BLaER1 (cell line): ENCODE measurements at regions not wholly inside any gene's neighbourhood (a gene's known extent, or its start where the extent isn't known, plus 50 kb on each side); places are given as distances from the start of the nearest gene placed in this dataset.

Experiments used
- H3K27ac ChIP-seq: shearing (Covaris generic); formaldehyde crosslinking; 2 replicates; pipeline ENCODE4 v1.8.1; 2022
- H3K27me3 ChIP-seq: shearing (Covaris generic); formaldehyde crosslinking; 2 replicates; pipeline ENCODE4 v1.8.1; 2022
- H3K36me3 ChIP-seq: shearing (Covaris generic); formaldehyde crosslinking; 2 replicates; pipeline ENCODE4 v1.8.1; 2022
- H3K4me1 ChIP-seq: shearing (Covaris generic); formaldehyde crosslinking; 2 replicates; pipeline ENCODE4 v1.8.1; 2022
- H3K4me2 ChIP-seq: shearing (Covaris generic); formaldehyde crosslinking; 2 replicates; pipeline ENCODE4 v1.8.1; 2022
- H3K4me3 ChIP-seq: shearing (Covaris generic); formaldehyde crosslinking; 2 replicates; pipeline ENCODE4 v1.8.1; 2022
- H3K9ac ChIP-seq: shearing (Covaris generic); formaldehyde crosslinking; 2 replicates; pipeline ENCODE4 v1.8.1; 2022
- H3K9me3 ChIP-seq: shearing (Covaris generic); formaldehyde crosslinking; 2 replicates; pipeline ENCODE4 v1.8.1; 2022
- H4K20me1 ChIP-seq: shearing (Covaris generic); formaldehyde crosslinking; 2 replicates; pipeline ENCODE4 v1.8.1; 2022
- Cebpa-rat ChIP-seq: shearing (Covaris generic); IDR thresholded peaks from 2 replicates; pipeline ENCODE4 v1.8.1; 2022

DNA sequence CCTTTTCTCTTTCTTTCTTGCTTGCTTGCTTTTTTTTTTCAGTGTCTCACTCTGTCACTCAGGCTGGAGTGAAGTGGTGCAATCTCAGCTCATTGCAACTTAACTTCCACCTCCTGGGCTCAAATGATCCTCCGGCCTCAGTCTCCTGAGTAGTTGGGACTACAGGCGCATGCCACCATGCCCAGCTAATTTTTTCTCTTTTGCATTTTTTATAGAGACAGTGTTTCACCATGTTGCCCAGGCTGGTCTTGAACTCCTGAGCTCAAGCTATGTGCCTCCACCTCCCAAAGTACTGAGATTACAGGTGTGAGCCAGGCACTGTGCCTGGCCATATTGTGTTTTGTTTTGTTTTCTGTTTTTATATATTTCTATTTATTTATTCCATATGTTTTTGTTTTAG, 461.0 kb downstream of the ADAMTS20 start:
- Histone ChIP-seq H3K9me3 (peaks cover 1% of the 10 kb centered on the region), H3K27ac (no peak overlapping the region), H3K4me2 (no peak overlapping the region), H3K4me1 (no peaks in the 10 kb centered on the region), H3K9ac (no peak overlapping the region), H3K36me3 (no peaks in the 10 kb centered on the region), H4K20me1 (no peaks in the 10 kb centered on the region), H3K4me3 (no peak overlapping the region), H3K27me3 (no peaks in the 10 kb centered on the region)
- TF ChIP-seq Cebpa-rat, result no peak

DNA sequence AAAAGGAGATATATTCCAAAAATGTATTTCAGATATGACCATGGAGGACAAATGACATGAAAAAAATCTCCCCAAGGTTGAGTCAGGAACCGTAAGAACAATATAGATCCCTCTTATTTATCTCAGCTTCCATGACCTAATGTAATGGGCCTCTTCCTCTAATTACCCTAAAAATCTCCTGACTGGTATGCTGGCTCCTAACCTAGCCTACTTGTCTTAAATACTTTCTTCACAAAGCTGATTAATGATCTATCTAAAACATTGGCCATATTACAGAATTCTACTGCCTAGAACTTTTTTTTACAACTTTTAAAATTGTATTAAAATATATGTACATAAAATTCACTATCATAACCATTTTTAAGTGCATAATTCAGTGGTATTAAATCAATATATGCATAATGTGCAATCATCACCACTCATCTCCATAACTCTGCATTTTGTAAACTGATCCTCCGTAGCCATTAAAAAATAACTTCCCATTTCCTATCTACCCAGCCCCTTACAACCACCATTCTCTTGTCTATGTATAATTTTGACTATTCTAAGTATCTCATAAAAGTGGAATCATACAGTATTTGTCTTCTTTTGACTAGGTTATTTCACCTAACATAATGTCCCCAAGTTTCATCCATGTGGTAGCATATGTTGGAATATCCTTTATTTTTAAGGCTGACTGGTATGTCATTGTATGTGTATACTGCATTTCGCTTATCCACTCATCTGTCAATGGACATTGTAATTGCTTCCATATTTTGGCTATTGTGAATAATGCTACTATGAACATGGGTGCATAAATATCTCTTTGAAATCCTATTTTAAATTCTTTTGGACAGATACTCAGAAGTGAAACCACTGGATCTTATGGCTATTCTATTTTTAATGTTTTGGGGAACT, 464.6 kb downstream of the ADAMTS20 start:
- Histone ChIP-seq H4K20me1 (no peaks in the 10 kb centered on the region), H3K27ac (no peak overlapping the region), H3K36me3 (no peaks in the 10 kb centered on the region), H3K9me3 (peaks cover 26% of the 10 kb centered on the region), H3K9ac (no peak overlapping the region), H3K4me3 (no peak overlapping the region), H3K27me3 (no peaks in the 10 kb centered on the region), H3K4me2 (no peak overlapping the region), H3K4me1 (no peaks in the 10 kb centered on the region)
- TF ChIP-seq Cebpa-rat, result no peak

DNA sequence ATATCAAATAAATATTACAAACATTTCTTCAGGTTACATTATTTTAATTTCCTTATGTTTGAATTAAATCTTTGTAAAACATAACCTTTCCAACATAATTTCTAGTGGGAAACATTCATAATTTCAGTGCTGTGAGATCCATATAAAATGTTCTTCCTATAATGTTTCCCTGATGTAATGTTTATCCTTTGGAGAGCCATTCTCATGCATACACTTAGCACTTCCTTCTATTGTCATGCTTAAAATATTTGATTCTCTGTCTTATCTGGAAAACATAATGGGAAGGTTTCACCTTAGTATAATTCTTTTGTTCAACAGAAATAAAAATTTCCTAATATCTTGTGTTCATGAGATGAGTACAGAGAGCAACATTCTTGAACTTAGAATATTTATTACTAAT, 472.5 kb downstream of the ADAMTS20 start:
- Histone ChIP-seq H3K4me2 (no peak overlapping the region), H3K4me3 (no peak overlapping the region), H3K9ac (no peak overlapping the region), H3K36me3 (no peaks in the 10 kb centered on the region), H3K27ac (no peak overlapping the region), H4K20me1 (no peaks in the 10 kb centered on the region), H3K4me1 (no peaks in the 10 kb centered on the region), H3K27me3 (no peaks in the 10 kb centered on the region), H3K9me3 (peaks cover 10% of the 10 kb centered on the region)
- TF ChIP-seq Cebpa-rat, result no peak

DNA sequence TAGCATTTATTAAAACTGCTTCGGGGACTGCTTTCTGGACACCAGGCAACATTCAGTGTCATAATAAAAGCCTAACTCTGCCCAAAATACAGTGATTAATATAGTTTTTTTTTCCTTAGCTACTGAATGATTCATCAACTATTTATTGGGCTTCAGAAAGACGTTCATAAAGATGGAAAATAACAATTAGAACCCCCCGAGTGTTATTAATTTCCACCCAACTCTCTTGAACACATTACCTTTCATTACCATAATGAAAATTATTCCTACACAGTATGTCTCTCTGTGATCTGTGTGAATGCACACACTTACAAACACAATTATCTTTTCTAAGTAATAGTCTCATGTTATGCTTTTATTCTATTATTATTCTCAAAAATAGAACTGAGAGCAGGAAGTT, 473.0 kb downstream of the ADAMTS20 start:
- no peak overlapping the region for H3K9ac ChIP-seq
- H3K36me3 ChIP-seq, result no peaks in the 10 kb centered on the region
- H4K20me1 ChIP-seq, result no peaks in the 10 kb centered on the region
- H3K27ac ChIP-seq, result no peak overlapping the region
- no peaks in the 10 kb centered on the region for H3K27me3 ChIP-seq
- no peaks in the 10 kb centered on the region for H3K4me1 ChIP-seq
- H3K4me2 ChIP-seq, result no peak overlapping the region
- H3K4me3 ChIP-seq, result no peak overlapping the region
- peaks cover 5% of the 10 kb centered on the region for H3K9me3 ChIP-seq
- TF ChIP-seq Cebpa-rat, result no peak

DNA sequence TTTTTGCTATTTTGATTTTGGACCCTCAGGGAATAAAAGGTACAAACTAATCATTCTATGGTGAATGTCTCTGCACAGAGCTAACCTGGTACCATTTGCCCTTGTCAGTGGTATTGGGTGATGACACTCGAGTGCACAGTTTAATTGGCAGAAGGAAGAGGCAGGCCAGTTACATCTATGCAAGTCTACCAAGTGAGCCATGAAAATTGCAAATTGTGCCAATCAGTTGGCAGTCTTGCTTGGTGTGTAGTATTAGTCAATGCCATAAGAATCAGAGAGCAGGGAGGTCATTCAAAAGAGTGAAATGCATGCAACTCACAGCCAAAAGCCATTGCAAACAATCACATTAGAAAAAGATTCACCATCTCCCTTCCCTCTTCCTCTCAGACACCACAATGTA, 479.6 kb downstream of the ADAMTS20 start:
- Histone ChIP-seq H3K4me3 (no peak overlapping the region), H3K9me3 (no peaks in the 10 kb centered on the region), H3K27me3 (no peaks in the 10 kb centered on the region), H3K9ac (no peak overlapping the region), H3K36me3 (no peaks in the 10 kb centered on the region), H3K4me1 (no peaks in the 10 kb centered on the region), H3K27ac (no peak overlapping the region), H3K4me2 (no peak overlapping the region), H4K20me1 (no peaks in the 10 kb centered on the region)
- no peak for TF ChIP-seq Cebpa-rat

DNA sequence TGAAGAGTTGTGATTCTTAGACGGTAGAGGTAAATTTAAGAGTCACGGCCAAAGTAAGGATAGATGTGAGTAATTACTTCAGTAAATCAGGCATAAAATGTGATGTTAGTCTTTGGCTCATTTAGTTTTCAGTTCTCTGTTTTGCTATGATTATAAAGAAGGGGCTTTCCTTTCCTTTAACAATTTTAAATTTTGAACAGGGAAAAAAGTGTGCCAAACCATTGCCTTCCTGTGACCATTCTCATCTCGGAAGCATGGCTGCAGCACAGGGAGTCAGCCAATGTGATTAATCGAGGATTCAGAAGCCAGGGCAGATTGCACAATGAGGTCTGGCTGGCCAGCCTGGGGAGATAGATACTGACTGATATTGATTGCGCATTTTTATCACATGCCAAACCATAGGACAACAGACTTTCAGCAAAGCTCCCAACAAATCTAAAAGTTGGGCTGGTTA, 480.2 kb upstream of the PRICKLE1 start:
- Histone ChIP-seq H3K9ac (no peak overlapping the region), H3K4me2 (no peak overlapping the region), H3K4me3 (no peak overlapping the region), H3K27me3 (no peaks in the 10 kb centered on the region), H3K27ac (no peak overlapping the region), H4K20me1 (no peaks in the 10 kb centered on the region), H3K9me3 (no peaks in the 10 kb centered on the region), H3K36me3 (no peaks in the 10 kb centered on the region), H3K4me1 (no peaks in the 10 kb centered on the region)
- no peak for TF ChIP-seq Cebpa-rat

DNA sequence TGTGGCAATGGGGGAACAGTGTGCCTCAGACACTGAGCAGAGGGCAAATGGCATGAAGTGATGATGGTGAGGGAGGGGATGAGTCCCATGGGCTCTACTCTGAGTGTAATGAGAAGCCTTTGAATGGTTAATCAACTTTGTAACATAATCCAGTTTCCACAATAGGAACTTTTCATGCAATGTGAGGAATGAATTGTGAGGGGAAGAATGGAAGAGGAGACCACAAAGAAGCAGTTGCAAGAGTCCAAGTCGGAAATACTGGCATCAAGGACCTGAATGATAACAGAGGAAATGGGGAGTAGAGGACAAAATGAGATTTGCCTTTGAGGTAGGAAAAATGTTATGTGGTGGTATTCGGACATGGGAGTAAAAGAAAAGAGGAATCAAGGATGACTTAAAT, 476.9 kb upstream of the PRICKLE1 start:
- no peaks in the 10 kb centered on the region for H4K20me1 ChIP-seq
- no peaks in the 10 kb centered on the region for H3K27me3 ChIP-seq
- no peak overlapping the region for H3K4me3 ChIP-seq
- no peaks in the 10 kb centered on the region for H3K4me1 ChIP-seq
- H3K9ac ChIP-seq, result no peak overlapping the region
- no peaks in the 10 kb centered on the region for H3K36me3 ChIP-seq
- H3K9me3 ChIP-seq, result no peaks in the 10 kb centered on the region
- H3K4me2 ChIP-seq, result no peak overlapping the region
- no peak for TF ChIP-seq Cebpa-rat
- no peak overlapping the region for H3K27ac ChIP-seq

DNA sequence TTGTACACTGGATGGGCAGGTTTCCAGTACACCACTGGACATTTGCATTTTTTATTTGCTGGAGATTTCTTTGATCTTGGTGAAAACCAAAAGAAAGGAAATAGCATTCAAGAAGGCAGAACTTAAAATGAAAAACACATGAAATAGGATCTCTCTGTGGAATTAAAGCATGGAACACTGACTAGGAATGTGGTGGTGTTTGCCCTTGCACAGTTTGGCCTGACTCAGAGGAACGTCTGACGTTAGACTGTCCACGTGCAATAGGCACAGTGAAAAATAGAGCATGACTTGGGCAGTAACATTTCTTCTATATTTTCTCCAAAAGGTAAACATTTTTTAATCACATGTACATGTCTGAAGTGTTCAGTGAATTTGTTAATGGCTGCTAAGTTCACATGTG, 474.1 kb upstream of the PRICKLE1 start:
- no peak overlapping the region for H3K4me2 ChIP-seq
- H3K9me3 ChIP-seq, result no peaks in the 10 kb centered on the region
- H3K27ac ChIP-seq, result no peak overlapping the region
- no peaks in the 10 kb centered on the region for H3K4me1 ChIP-seq
- no peak overlapping the region for H3K9ac ChIP-seq
- no peaks in the 10 kb centered on the region for H3K27me3 ChIP-seq
- no peaks in the 10 kb centered on the region for H4K20me1 ChIP-seq
- H3K4me3 ChIP-seq, result no peak overlapping the region
- no peak for TF ChIP-seq Cebpa-rat
- no peaks in the 10 kb centered on the region for H3K36me3 ChIP-seq

DNA sequence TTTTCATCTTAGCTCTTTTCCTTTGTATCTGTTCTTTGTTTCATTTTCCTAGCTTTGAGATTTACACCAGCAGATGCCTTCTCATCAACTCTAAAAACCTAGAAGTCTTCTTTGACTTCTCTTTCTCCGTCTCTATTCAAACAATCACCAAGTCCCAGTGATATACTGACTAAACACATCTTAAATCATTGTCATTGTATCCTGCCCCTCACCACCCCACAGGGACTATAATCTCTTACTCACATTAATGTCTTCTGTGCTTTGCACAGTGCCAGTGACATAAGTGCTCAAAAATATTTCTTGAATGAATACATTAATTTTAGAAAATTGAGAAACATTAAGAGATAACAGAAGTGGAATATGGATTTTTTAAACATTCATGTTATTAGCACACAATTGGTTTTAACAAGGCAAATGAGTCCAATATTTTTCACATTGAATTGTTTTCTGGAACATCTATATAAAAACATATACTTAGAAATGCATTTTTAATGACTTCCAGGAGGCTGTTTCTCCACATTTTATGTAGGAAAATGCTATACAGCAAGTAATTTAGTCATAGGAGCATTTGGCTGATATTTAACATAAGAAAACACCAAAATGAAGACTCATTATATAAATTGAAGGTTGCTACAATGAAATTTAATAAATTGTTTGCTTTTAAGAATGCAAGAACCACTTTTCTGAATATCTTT, 472.8 kb upstream of the PRICKLE1 start:
- no peak overlapping the region for H3K9ac ChIP-seq
- H3K27me3 ChIP-seq, result no peaks in the 10 kb centered on the region
- H3K4me2 ChIP-seq, result no peak overlapping the region
- no peaks in the 10 kb centered on the region for H3K4me1 ChIP-seq
- no peaks in the 10 kb centered on the region for H3K36me3 ChIP-seq
- H3K4me3 ChIP-seq, result no peak overlapping the region
- H4K20me1 ChIP-seq, result no peaks in the 10 kb centered on the region
- no peak overlapping the region for H3K27ac ChIP-seq
- no peak for TF ChIP-seq Cebpa-rat
- H3K9me3 ChIP-seq, result no peaks in the 10 kb centered on the region

DNA sequence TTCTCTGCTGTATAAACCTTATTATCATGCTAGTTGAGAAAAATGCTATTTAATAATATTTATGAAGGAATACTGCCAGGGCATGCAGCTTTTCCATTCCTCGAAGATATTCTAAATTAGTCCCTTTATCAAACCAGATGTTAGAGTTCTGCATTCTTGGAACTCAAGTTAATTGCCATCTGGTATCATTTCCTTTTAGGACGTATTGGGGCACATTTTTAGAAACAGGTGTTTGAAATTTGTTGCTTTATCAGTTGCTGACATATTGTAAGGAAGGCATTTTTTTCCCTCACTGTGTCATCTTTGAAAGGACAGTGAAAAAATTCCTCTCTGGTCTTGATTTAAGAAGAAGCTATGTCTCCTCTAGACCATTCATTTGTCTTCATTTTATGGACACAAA, 471.2 kb upstream of the PRICKLE1 start:
- TF ChIP-seq Cebpa-rat, result no peak
- H3K9ac ChIP-seq, result no peak overlapping the region

More for the DNA sequence above, 471.2 kb upstream of the PRICKLE1 start:
- H3K27ac ChIP-seq, result no peak overlapping the region
- no peaks in the 10 kb centered on the region for H3K36me3 ChIP-seq
- H3K27me3 ChIP-seq, result no peaks in the 10 kb centered on the region
- H4K20me1 ChIP-seq, result no peaks in the 10 kb centered on the region
- no peaks in the 10 kb centered on the region for H3K9me3 ChIP-seq
- no peak overlapping the region for H3K4me2 ChIP-seq
- no peaks in the 10 kb centered on the region for H3K4me1 ChIP-seq
- no peak overlapping the region for H3K4me3 ChIP-seq
